GM19351 (cell line): ENCODE measurements at regions not wholly inside any gene's neighbourhood (a gene's known extent, or its start where the extent isn't known, plus 50 kb on each side); places are given as distances from the start of the nearest gene placed in this dataset.

Experiments used
- ATAC-seq: cut with Tn5 transposase; IDR thresholded peaks from one replicate; pipeline ENCODE4 v1.9.1; 2021; ENCODE audit warnings: mild to moderate bottlenecking, moderate library complexity; ENCODE audit not compliant: unreplicated experiment

- ATAC-seq, result no peak
Observed at GRCh38 chr7:41834805-41835694, 132.2 kb upstream of the INHBA start.

GRCh38 chr7:41832941-41833340, 130.1 kb upstream of the INHBA start:
- ATAC-seq, result no peak

GRCh38 chr7:41830271-41830670, 127.4 kb upstream of the INHBA start:
- ATAC-seq, result no peak

GRCh38 chr7:41828911-41829310, 126.0 kb upstream of the INHBA start:
- ATAC-seq, result no peak

GRCh38 chr7:41826641-41827040, 123.8 kb upstream of the INHBA start:
- ATAC-seq, result no peak

GRCh38 chr7:41825927-41826480, 123.1 kb upstream of the INHBA start:
- no peak for ATAC-seq

- ATAC-seq, result no peak
Observed at GRCh38 chr7:41824284-41824683, 121.4 kb upstream of the INHBA start.

- no peak for ATAC-seq
Observed at GRCh38 chr7:41822259-41822817, 119.4 kb upstream of the INHBA start.

GRCh38 chr7:41821521-41822213, 118.8 kb upstream of the INHBA start:
- ATAC-seq, result no peak

GRCh38 chr7:41820111-41820671, 117.3 kb upstream of the INHBA start:
- ATAC-seq, result no peak

GRCh38 chr7:41819645-41820044, 116.8 kb upstream of the INHBA start:
- no peak for ATAC-seq

GRCh38 chr7:41818765-41819398, 116.0 kb upstream of the INHBA start:
- no peak for ATAC-seq

GRCh38 chr7:41817386-41817785, 114.5 kb upstream of the INHBA start:
- ATAC-seq, result peak; percentile 76

- ATAC-seq, result peak; percentile 53
Observed at GRCh38 chr7:41816111-41816510, 113.2 kb upstream of the INHBA start.

GRCh38 chr7:41814888-41815287, 112.0 kb upstream of the INHBA start:
- no peak for ATAC-seq

GRCh38 chr7:41813286-41813685, 110.4 kb upstream of the INHBA start:
- ATAC-seq, result no peak

- ATAC-seq, result no peak
Observed at GRCh38 chr7:41811941-41812340, 109.1 kb upstream of the INHBA start.

GRCh38 chr7:41809940-41810576, 107.2 kb upstream of the INHBA start:
- peak; percentile 94 for ATAC-seq

- no peak for ATAC-seq
Observed at GRCh38 chr7:41809529-41809939, 106.6 kb upstream of the INHBA start.

- no peak for ATAC-seq
Observed at GRCh38 chr7:41809116-41809515, 106.2 kb upstream of the INHBA start.
